ENCODE measurements at regions not wholly inside any gene's neighbourhood (a gene's known extent, or its start where the extent isn't known, plus 50 kb on each side); places are given as distances from the start of the nearest gene placed in this dataset.

DNA sequence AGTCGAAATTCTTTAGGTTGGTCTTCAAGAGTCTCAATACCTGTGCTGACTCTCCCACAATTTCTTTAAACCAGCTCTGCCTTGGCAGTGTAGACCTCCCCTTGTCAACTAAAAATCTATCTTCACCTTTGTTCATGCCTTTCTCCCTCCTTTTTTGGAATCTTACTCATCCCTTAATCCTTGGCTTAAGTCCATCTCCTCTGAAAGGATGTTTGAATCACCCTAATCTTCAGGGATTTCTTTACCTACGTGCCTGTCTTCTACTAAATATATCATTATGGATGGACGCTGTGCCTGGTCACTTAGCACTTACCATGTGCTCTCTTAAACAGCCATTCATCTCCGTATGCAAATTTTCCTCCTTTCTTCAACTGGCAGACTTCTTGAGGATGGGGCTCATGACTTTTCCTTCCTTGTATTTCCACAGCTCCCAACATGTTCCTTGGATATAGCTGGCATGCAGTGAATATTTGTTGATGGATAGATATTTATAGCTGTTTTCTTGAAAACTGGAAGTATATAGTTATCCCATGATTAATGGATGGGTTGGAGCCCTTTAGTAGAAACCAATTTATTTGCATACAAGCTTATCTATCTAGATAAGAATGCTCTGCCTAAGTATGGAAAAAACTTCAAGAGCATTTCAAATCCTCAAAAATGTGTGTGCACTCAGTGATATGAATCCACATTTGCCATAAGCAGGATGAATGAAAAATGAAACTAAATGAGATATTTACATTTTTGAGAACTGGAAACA, 166.6 kb downstream of the SPRY1 start:
- Histone ChIP-seq H3K9me2 (ENCODE audit: low read depth, low read length) (no peaks in the 10 kb centered on the region), H3K79me2 (ENCODE audit: insufficient read depth, low read length) (no peaks in the 10 kb centered on the region), H3K27ac (ENCODE audit: low read depth, low read length, poor library complexity, severe bottlenecking) (no peak overlapping the region), H2AFZ (ENCODE audit: low read length) (no peak overlapping the region), H3K27me3 (ENCODE audit: insufficient read depth, low read length) (no peaks in the 10 kb centered on the region), H3K4me1 (ENCODE audit: insufficient read depth, low read length, severe bottlenecking) (peaks cover 4% of the 10 kb centered on the region), H3K4me3 (ENCODE audit: low read depth, low read length, poor library complexity, severe bottlenecking) (no peak overlapping the region), H3K9ac (ENCODE audit: low read length) (no peak overlapping the region), H3K9me3 (ENCODE audit: low read length) (no peaks in the 10 kb centered on the region), H4K20me1 (ENCODE audit: insufficient read depth, low read length) (no peaks in the 10 kb centered on the region), H3K4me2 (ENCODE audit: low read length) (no peak overlapping the region), H3F3A (ENCODE audit: insufficient read depth, low read length) (no peaks in the 10 kb centered on the region), H3K36me3 (ENCODE audit: insufficient read depth, low read length) (no peaks in the 10 kb centered on the region)
- TF ChIP-seq, protein P1, sequence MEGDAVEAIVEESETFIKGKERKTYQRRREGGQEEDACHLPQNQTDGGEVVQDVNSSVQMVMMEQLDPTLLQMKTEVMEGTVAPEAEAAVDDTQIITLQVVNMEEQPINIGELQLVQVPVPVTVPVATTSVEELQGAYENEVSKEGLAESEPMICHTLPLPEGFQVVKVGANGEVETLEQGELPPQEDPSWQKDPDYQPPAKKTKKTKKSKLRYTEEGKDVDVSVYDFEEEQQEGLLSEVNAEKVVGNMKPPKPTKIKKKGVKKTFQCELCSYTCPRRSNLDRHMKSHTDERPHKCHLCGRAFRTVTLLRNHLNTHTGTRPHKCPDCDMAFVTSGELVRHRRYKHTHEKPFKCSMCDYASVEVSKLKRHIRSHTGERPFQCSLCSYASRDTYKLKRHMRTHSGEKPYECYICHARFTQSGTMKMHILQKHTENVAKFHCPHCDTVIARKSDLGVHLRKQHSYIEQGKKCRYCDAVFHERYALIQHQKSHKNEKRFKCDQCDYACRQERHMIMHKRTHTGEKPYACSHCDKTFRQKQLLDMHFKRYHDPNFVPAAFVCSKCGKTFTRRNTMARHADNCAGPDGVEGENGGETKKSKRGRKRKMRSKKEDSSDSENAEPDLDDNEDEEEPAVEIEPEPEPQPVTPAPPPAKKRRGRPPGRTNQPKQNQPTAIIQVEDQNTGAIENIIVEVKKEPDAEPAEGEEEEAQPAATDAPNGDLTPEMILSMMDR (IDR thresholded peaks at IDR 0.05; ENCODE audit: low read length) = no peak
- TF ChIP-seq EZH2 (IDR thresholded peaks at IDR 0.05; ENCODE audit: borderline replicate concordance, low read length) = no peak

DNA sequence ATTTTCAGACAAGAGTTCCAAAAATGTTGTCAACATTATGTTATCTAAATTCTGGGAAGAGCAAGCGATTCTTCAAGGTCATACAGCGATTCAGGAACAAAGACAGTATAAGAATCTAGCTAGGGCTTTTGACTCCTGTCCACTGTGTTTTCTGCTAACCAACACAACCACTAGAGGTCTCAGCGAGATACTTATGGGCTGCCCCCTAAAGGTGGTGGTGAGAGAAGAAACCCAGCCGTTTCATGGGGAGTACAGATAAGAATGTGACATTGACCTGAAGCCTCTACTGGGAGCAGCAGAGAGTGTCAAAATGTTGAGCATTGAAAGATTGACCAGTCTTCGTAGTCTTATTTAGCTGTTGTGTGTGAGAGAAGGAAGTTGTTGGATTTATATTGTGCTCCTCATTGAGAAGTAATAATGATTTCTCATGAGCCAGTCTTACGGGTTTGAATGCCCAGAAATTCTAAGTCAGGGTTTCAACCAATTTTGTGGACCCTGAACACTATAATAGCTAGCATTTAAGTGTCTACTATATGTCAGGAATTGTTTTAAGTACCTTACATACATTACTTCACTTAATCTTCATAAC, 168.3 kb downstream of the SPRY1 start:
- Histone ChIP-seq H3K9me3 (ENCODE audit: low read length) (no peaks in the 10 kb centered on the region), H3K9me2 (ENCODE audit: low read depth, low read length) (no peaks in the 10 kb centered on the region), H3K4me3 (ENCODE audit: low read depth, low read length, poor library complexity, severe bottlenecking) (no peak overlapping the region), H3F3A (ENCODE audit: insufficient read depth, low read length) (no peaks in the 10 kb centered on the region), H3K27ac (ENCODE audit: low read depth, low read length, poor library complexity, severe bottlenecking) (no peak overlapping the region), H3K27me3 (ENCODE audit: insufficient read depth, low read length) (no peaks in the 10 kb centered on the region), H3K36me3 (ENCODE audit: insufficient read depth, low read length) (no peaks in the 10 kb centered on the region), H3K4me2 (ENCODE audit: low read length) (no peak overlapping the region), H2AFZ (ENCODE audit: low read length) (no peak overlapping the region), H3K4me1 (ENCODE audit: insufficient read depth, low read length, severe bottlenecking) (peaks cover 4% of the 10 kb centered on the region), H3K9ac (ENCODE audit: low read length) (no peak overlapping the region), H4K20me1 (ENCODE audit: insufficient read depth, low read length) (no peaks in the 10 kb centered on the region), H3K79me2 (ENCODE audit: insufficient read depth, low read length) (no peaks in the 10 kb centered on the region)
- TF ChIP-seq EZH2 (IDR thresholded peaks at IDR 0.05; ENCODE audit: borderline replicate concordance, low read length) = no peak
- TF ChIP-seq, protein P1 (IDR thresholded peaks at IDR 0.05; ENCODE audit: low read length) = peak; percentile 99

DNA sequence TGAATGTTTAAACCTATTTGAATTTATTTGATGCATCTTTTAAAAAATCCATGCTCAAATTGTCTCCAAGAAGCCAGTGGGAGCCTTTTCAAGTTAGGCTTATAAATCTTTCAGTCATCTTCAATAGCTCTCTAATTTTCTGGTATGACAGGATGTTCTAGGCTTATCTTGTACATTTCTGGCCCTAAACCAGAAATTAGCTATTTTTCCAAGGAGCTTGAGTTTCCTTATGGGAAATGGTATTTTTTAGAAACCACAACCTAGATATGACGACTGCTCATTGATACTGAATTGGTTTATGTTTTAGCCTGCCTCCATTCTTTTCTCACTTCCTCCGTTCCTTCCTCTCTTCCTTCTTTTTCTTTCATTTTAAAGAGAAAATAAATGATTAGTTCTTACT, 172.3 kb downstream of the SPRY1 start:
- H3K36me3 ChIP-seq (ENCODE audit: insufficient read depth, low read length) = no peaks in the 10 kb centered on the region
- peaks cover 10% of the 10 kb centered on the region for H3K4me1 ChIP-seq (ENCODE audit: insufficient read depth, low read length, severe bottlenecking)
- H2AFZ ChIP-seq (ENCODE audit: low read length) = no peak overlapping the region
- H4K20me1 ChIP-seq (ENCODE audit: insufficient read depth, low read length) = no peaks in the 10 kb centered on the region
- H3K79me2 ChIP-seq (ENCODE audit: insufficient read depth, low read length) = no peaks in the 10 kb centered on the region
- no peak overlapping the region for H3K4me2 ChIP-seq (ENCODE audit: low read length)
- H3K9ac ChIP-seq (ENCODE audit: low read length) = no peak overlapping the region
- no peaks in the 10 kb centered on the region for H3F3A ChIP-seq (ENCODE audit: insufficient read depth, low read length)
- no peak overlapping the region for H3K4me3 ChIP-seq (ENCODE audit: low read depth, low read length, poor library complexity, severe bottlenecking)
- TF ChIP-seq, protein P1 (IDR thresholded peaks at IDR 0.05; ENCODE audit: low read length) = no peak
- TF ChIP-seq EZH2 (IDR thresholded peaks at IDR 0.05; ENCODE audit: borderline replicate concordance, low read length) = no peak
- H3K9me3 ChIP-seq (ENCODE audit: low read length) = no peaks in the 10 kb centered on the region
- no peak overlapping the region for H3K27ac ChIP-seq (ENCODE audit: low read depth, low read length, poor library complexity, severe bottlenecking)
- H3K27me3 ChIP-seq (ENCODE audit: insufficient read depth, low read length) = no peaks in the 10 kb centered on the region
- no peaks in the 10 kb centered on the region for H3K9me2 ChIP-seq (ENCODE audit: low read depth, low read length)
